ENCODE measurements at regions not wholly inside any gene's neighbourhood (a gene's known extent, or its start where the extent isn't known, plus 50 kb on each side); places are given as distances from the start of the nearest gene placed in this dataset.

GRCh38 chr11:96486890-96487611, 97.2 kb downstream of the JRKL start:
- no peak for TF ChIP-seq CTCF (IDR thresholded peaks at IDR 0.05; ENCODE audit: low read depth, low read length, poor library complexity, severe bottlenecking)
- no peak for TF ChIP-seq EZH2phosphoT487 (IDR thresholded peaks at IDR 0.05; ENCODE audit: borderline replicate concordance, low read length)
